T1000 (cell line): ENCODE measurements at regions not wholly inside any gene's neighbourhood (a gene's known extent, or its start where the extent isn't known, plus 50 kb on each side); places are given as distances from the start of the nearest gene placed in this dataset.

Experiments used
- DNase-seq: peaks from one replicate; lab custom pipeline; 2025; ENCODE audit warnings: mixed read lengths; lab: John Stamatoyannopoulos, UW

GRCh38 chr9:16312116-16312515 is 558.4 kb downstream of the BNC2 start:
- no peak for DNase-seq

- DNase-seq: no peak
Observed at GRCh38 chr9:16312962-16313546, 557.4 kb downstream of the BNC2 start.

DNA sequence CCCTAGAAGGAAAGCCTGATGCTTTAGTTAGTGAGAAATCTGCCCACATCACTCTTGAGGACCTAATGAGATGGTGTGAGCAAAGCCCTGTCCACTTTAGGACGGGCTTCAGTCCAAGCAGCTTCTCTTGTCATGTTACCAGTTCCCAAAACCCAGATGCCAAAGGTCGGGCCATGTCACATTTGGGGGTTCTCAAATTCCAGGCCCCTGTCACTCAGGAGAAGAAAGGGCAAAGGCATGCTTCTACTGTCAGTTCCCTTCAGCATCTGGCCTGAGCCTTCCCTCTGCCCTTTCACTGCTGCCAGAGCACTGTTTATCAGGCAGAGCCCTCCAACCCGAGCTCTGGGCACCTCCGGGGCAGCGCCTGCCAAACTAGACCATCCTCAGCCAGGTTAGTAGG is 556.0 kb downstream of the BNC2 start:
- no peak for DNase-seq

DNA sequence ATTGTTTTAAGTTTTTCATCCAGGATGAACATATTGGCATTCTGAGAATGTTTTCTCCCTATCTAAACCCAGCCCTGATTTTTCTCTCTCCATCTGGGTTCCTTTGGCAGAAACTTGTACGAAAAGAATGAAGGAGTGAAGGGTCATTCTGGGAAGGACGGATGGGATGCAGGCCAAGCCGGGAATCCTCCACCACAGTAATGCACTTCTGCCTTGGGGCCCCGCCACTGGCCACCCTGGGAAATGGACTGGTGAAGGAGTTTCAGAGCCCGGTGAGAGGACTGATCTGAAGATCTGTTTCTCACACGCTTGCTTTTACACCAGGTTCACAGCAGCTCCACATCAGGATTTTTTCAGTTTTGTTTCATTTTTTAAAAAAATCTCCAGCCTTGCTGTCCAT is 554.8 kb downstream of the BNC2 start:
- DNase-seq: no peak

DNA sequence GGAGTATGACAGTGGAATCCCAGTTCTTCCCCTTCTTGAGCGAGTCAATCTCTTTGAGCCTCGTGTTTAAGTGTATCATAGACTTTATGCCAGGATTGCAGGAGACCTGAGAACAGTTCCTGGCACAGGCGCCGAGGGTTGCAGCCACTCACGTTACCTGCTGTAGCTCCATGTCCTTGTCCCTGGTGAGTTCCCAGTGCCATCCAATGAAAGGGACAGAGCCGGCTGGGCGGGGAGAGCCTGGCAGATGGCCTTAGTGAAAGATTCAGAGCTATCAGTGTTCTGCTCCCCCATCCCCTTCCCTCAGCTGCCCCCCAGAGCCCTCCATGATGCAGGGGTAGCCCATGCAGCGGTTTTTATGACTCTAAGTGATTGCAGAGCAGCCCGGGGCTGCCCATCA is 554.0 kb downstream of the BNC2 start:
- no peak for DNase-seq

- DNase-seq: no peak
Observed at GRCh38 chr9:16316911-16317817, 553.3 kb downstream of the BNC2 start.

DNA sequence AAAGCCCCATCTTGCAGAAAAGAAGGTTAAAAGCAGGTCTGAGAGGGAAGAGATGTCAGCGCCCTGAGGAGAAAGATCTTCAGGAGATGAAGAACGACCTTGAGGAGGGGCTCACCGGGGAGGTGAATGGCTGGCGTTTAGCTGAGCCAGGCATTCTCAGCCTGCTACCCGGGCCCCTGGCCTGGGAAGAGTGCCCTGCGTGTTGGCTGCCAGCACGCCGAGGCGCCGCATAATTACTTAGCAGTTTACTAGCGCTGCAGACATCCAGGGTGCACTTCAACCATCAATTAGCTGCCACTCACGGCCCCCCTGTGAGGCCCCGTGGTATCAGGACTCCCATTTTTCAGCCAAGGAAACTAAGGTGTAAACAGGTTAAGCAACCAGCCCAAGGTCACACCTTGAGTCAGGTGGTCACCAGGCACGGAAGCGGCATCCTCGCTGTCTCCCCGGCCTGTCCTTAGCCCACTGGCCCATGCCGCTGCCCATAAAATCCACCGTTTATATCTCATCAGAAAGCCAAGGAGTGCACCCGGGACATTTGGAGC is 551.9 kb downstream of the BNC2 start:
- DNase-seq: no peak

GRCh38 chr9:16319646-16320045 is 550.8 kb downstream of the BNC2 start:
- DNase-seq: no peak

DNA sequence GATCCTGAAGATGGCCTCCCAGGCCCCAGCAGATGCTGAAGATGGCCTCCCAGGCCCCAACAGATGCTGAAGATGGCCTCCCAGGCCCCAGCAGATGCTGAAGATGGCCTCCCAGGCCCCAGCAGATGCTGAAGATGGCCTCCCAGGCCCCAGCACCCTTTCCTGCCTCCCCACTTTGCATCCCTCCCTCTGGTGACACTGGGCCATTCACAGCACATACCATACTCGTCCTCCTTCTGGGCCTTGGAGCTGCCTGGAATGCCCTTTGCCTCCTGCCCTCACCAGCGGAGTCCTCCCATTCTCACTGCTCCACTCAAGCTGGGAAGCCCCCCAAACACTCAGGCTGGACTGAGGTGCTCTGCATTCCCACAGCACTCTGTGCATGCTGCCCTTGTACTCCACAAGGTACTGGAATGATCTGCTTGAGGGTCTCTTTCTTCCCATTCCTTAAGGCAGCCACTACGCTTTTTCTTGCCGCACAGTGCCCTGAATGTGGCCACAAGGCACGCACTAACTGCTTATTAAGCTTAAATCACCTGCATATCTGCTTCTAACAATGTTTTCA is 550.0 kb downstream of the BNC2 start:
- no peak for DNase-seq

DNA sequence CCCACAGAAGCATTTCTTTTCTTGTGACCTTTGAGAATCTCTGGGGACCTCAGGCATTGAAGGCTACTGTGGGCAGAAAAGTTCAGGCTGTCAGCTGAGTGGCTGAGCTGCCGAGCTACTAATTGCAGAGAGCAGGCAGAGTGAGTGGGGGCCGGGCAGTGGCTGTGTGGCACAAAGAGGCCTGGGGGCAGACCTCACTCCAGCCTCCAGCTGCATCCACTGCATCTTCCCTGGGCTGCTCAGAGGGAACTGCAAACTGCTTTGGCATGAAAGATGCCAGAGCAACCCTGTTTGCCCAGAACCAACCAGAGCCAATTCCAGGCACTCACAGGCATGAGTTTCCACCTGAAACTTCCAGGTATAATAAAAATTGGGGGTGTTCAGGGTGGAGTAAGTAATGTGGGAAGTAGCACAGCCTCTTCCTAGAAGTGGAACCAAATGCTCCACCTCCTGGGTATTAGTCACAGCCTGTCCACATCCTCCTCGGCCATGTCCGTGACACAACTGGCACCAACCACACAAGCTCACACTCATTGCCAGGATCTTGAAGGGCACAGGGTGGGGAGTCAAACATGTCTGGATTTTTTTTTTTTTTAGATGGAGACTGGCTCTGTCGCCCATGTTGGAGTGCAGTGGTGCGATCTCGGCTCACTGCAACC is 548.9 kb downstream of the BNC2 start:
- peak; percentile 17 for DNase-seq

DNA sequence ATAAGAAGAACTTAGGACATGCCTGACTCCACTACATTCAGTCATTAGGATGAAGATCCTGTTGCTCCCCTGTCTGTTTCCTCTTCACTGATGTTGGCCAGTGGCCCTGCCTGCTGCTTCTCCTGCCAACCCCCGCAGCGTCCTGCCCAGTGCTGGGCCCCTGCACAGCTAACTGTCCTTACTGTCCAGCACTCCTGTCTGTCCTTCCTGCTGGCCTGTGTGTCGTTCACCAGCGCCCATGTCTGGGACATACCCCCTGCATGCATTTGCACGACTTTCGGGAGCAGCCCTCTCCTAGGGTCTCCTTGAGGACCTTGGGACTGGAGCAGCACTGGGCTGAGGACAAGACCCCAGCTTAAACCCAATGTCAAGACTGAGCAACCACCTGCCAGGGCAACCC is 547.6 kb downstream of the BNC2 start:
- DNase-seq: no peak

DNA sequence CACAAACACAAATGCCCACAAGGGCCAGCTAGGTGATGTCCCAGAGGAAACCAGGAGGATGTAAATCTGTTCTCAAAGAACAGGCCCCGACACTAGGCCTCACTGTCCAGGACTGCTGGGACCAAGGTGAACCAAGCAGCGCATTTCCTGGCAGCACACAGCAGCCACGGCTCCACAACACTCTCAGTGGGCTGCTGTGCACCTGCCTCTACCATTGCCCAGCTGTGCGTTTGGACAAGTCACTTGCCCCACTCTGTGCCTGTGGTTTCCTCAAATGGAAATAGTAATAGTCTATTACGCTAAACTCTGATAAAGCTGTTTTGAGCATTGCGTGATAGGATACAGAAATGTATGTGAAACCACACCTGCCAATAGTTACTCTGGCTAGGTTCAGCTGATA is 544.5 kb downstream of the BNC2 start:
- DNase-seq: no peak

GRCh38 chr9:16328349-16328748 is 542.1 kb downstream of the BNC2 start:
- no peak for DNase-seq

DNA sequence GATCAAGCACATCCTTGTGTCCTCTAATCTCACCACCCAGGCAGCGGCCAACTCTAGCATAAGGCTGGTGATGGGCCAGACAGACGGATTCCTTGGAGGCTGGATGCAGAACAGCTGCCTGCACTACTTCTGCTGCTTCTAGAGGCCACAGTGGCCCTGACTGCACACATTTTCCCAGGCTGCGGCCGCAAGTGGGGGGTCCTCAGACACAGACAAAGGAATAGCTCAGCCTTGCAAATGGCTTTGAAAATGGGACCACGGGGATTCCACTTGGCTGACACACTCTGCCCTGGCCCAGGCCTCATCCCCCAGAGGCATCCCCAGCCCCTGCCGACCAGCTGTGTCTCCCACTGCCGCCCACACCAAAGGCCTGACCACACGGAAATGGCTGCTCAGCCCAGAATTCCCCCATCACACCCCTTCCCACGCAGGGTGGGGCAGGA is 540.8 kb downstream of the BNC2 start:
- no peak for DNase-seq

DNA sequence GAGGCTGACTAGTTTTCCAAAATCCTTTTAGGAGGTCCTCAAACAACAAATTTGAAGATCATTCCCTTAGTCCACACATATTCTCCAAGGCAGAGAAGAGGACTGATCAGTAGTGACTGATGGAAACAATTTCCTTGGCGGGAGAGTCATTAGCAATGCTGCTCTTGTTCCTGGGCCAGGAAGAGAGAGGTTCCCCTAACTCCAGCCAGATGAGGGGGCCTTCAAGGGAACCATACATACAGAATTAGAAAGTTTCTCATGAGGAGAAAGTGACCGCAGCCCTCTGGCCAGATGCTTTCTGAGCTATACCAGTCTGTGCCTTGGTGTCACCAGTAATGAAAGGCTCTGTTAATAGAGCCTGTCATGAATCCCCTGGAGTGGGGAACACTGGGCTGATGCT is 539.4 kb downstream of the BNC2 start:
- no peak for DNase-seq

GRCh38 chr9:16331527-16331926 is 538.9 kb downstream of the BNC2 start:
- DNase-seq: no peak

- DNase-seq: no peak
Observed at GRCh38 chr9:16333691-16334090, 536.8 kb downstream of the BNC2 start.

DNA sequence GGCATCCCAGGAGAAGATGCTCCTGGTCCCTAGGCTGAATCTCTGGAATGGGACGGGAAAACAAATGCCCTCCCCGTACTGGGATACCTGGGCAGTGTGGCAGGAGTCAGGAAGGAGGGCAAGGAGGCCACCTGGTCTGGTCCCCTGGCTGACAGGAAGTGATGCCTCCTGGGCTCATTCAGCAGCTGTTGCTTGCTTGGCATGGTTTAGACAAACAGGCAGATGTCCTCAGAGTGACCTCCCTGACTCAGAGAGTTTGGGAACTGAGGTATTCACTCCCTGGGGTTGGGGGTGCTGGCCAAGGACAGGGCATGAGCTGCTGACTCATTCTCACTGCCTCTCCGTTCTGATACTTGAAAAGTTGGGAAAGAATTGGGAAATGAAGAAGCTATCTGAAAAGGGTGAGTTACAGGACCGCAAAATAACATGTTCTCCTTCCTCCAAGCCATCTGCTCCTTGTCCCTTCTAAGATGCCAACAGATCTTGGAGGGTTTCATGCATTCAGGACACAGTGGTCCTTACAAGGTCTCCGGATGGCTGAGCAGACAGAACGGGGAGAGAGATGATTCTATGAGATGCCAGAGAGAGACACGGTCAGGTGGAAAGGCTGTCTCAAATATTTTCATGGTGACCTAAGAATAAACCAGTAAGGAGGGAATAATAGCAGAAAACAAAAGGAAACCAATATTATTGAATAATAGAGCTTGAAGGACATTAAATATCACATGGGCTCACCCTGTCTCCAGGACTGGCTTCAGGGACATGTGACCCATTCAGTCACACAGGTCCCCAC is 534.5 kb downstream of the BNC2 start:
- DNase-seq: peak; percentile 63

GRCh38 chr9:16336833-16337232 is 533.6 kb downstream of the BNC2 start:
- DNase-seq: no peak

DNA sequence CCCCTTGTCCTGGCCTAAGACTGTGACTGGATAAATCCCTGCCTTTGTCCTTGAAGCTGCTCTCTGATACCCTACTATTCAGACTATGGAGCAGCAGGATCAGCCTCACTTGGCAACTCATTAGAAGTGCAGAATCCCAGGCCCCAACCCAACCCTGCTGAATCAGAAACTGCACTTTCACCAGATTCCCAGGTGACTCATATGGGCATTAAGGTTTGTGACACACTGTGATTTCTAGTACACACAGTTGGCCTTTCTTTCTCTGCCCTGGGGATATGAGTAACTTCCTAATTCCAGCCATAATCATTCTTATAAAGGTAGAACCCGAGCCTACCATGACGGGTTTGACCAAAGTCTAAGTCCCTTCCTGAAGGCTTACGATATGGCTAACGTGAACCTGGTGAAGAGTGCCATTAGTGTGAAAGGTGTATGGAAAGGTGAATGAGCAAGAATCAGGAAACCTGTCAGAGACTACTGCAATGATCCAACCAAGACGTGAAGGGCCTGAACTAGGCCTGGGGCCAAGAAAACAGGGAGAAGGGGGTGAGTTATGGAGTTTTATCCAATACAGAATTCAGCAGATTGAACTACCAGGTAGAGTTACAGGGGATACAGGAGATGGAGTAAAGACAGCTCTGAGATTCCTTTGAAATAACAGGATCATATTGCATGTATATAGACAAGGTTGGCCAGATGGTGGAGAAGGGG is 533.0 kb downstream of the BNC2 start:
- peak; percentile 28 for DNase-seq

GRCh38 chr9:16341177-16341576 is 529.3 kb downstream of the BNC2 start:
- no peak for DNase-seq
